ENCODE measurements at regions not wholly inside any gene's neighbourhood (a gene's known extent, or its start where the extent isn't known, plus 50 kb on each side); places are given as distances from the start of the nearest gene placed in this dataset.
A peak's percentile ranks its signal among the peaks of the same experiment; 100 is the strongest.

- peak; percentile 59 to 61 for DNase-seq
Measured at GRCh38 chr10:110355141-110355831, 50.6 kb upstream of the SMNDC1 start.

- peak; percentile 71 to 85 for DNase-seq
Measured at GRCh38 chr10:110355922-110356627, 51.4 kb upstream of the SMNDC1 start.

GRCh38 chr10:110356628-110357245 is 52.0 kb upstream of the SMNDC1 start:
- DNase-seq, result peak; percentile 89

- peak; percentile 58 to 76 for DNase-seq
Measured at GRCh38 chr10:110357252-110357780, 52.6 kb upstream of the SMNDC1 start.

- DNase-seq, result no peak
Measured at GRCh38 chr10:110357871-110358270, 53.2 kb upstream of the SMNDC1 start.

- no peak for DNase-seq
Measured at GRCh38 chr10:110358278-110358677, 53.6 kb upstream of the SMNDC1 start.

- no peak for DNase-seq
Measured at GRCh38 chr10:110358869-110359629, 54.3 kb upstream of the SMNDC1 start.

GRCh38 chr10:110360857-110361474 is 56.2 kb upstream of the SMNDC1 start:
- DNase-seq, result no peak

GRCh38 chr10:110361800-110362456 is 57.2 kb upstream of the SMNDC1 start:
- DNase-seq, result peak in 1 of 2 donors; percentile 20

- DNase-seq, result peak in 1 of 2 donors; percentile 43
Measured at GRCh38 chr10:110363572-110364411, 59.1 kb upstream of the SMNDC1 start.

- DNase-seq, result no peak
Measured at GRCh38 chr10:110364531-110364937, 59.8 kb upstream of the SMNDC1 start.

GRCh38 chr10:110365356-110366143 is 60.8 kb upstream of the SMNDC1 start:
- no peak for DNase-seq

- no peak for DNase-seq
Measured at GRCh38 chr10:110366635-110367034, 61.9 kb upstream of the SMNDC1 start.

- DNase-seq, result no peak
Measured at GRCh38 chr10:110368002-110368401, 63.3 kb upstream of the SMNDC1 start.

- DNase-seq, result no peak
Measured at GRCh38 chr10:110368556-110368955, 63.8 kb upstream of the SMNDC1 start.

GRCh38 chr10:110370006-110370405 is 65.3 kb upstream of the SMNDC1 start:
- no peak for DNase-seq

- DNase-seq, result no peak
Measured at GRCh38 chr10:110372656-110373055, 67.9 kb upstream of the SMNDC1 start.

- DNase-seq, result no peak
Measured at GRCh38 chr10:110373059-110373458, 68.3 kb upstream of the SMNDC1 start.

GRCh38 chr10:110373857-110374654 is 69.3 kb upstream of the SMNDC1 start:
- no peak for DNase-seq
